ENCODE measurements at regions not wholly inside any gene's neighbourhood (a gene's known extent, or its start where the extent isn't known, plus 50 kb on each side); places are given as distances from the start of the nearest gene placed in this dataset.

DNA sequence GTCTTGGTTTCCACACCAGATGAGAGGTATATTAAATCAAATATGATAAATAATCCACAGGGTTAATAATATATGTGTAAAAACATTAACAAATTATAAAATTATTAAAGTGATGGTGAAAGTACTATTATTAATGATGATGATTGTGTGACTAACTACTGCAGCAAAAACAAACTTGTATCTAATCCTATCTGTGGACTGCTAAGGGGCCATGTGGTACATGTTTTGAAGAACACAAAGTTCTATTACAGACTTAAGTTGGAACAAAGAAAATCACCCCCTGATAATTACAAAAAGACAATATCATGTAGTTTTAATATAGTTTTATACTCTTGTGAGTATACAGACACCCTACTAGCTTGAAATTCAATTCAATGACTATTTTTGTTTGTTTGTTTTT, 504.2 kb upstream of the NBEA start:
- Histone ChIP-seq H3K14ac (ENCODE audit: insufficient read depth, low read length) (no peak overlapping the region), H2AFZ (ENCODE audit: low read length) (no peak overlapping the region), H3K4me2 (ENCODE audit: insufficient read depth, insufficient read length, low read length) (no peak overlapping the region), H3K9ac (ENCODE audit: extremely low read depth, insufficient read length, low read length) (no peak overlapping the region), H4K8ac (replicated peaks; ENCODE audit: insufficient read length, low read depth, low read length) (no peak overlapping the region), H4K20me1 (ENCODE audit: control insufficient read depth, insufficient read depth, insufficient read length) (no peaks in the 10 kb centered on the region), H4K5ac (ENCODE audit: insufficient read length, low read depth, low read length) (no peak overlapping the region), H3K27ac (ENCODE audit: insufficient read length, low read depth, low read length) (no peak overlapping the region), H4K91ac (ENCODE audit: insufficient read length, low read depth, low read length) (no peak overlapping the region), H2AK5ac (ENCODE audit: insufficient read length, low read length) (no peak overlapping the region), H3K79me1 (ENCODE audit: insufficient read depth, low read depth, low read length, poor library complexity, severe bottlenecking) (no peaks in the 10 kb centered on the region), H3K18ac (ENCODE audit: insufficient read length, low read depth, low read length) (no peak overlapping the region), H3K4me1 (ENCODE audit: insufficient read depth, low read length) (no peaks in the 10 kb centered on the region), H3K23ac (ENCODE audit: insufficient read length, low read depth, low read length) (no peak overlapping the region), H3K9me3 (ENCODE audit: control insufficient read depth, low read depth, low read length) (no peaks in the 10 kb centered on the region), H3K79me2 (ENCODE audit: insufficient read depth, low read length) (no peaks in the 10 kb centered on the region), H2BK15ac (ENCODE audit: low read depth, low read length) (no peak overlapping the region), H3T11ph (ENCODE audit: low read length) (no peak overlapping the region), H3K56ac (ENCODE audit: insufficient read length, low read depth, low read length) (no peak overlapping the region), H3K4ac (ENCODE audit: low read depth, low read length) (no peak overlapping the region), H3K23me2 (ENCODE audit: insufficient read length, low read depth, low read length, poor library complexity, severe bottlenecking) (no peaks in the 10 kb centered on the region), H2BK120ac (ENCODE audit: low read depth, low read length, poor library complexity, severe bottlenecking) (no peak overlapping the region), H2BK12ac (ENCODE audit: insufficient read length, low read depth, low read length) (no peak overlapping the region), H3K27me3 (ENCODE audit: insufficient read depth, low read length) (no peaks in the 10 kb centered on the region), H2BK5ac (ENCODE audit: insufficient read length, low read length) (no peak overlapping the region), H2BK20ac (ENCODE audit: low read depth, low read length, poor library complexity, severe bottlenecking) (no peak overlapping the region)
- Mint-ChIP-seq H3K4me1 (no peaks in the 10 kb centered on the region), H3K27me3 (ENCODE audit: low read depth) (no peaks in the 10 kb centered on the region), H3K36me3 (ENCODE audit: insufficient read depth in 1 of 3, low read depth in 3 of 3) (no peaks in the 10 kb centered on the region), H3K27ac (no peak overlapping the region), H3K9me3 (no peaks in the 10 kb centered on the region), H3K4me3 (no peak overlapping the region)
- TF ChIP-seq, protein P1, sequence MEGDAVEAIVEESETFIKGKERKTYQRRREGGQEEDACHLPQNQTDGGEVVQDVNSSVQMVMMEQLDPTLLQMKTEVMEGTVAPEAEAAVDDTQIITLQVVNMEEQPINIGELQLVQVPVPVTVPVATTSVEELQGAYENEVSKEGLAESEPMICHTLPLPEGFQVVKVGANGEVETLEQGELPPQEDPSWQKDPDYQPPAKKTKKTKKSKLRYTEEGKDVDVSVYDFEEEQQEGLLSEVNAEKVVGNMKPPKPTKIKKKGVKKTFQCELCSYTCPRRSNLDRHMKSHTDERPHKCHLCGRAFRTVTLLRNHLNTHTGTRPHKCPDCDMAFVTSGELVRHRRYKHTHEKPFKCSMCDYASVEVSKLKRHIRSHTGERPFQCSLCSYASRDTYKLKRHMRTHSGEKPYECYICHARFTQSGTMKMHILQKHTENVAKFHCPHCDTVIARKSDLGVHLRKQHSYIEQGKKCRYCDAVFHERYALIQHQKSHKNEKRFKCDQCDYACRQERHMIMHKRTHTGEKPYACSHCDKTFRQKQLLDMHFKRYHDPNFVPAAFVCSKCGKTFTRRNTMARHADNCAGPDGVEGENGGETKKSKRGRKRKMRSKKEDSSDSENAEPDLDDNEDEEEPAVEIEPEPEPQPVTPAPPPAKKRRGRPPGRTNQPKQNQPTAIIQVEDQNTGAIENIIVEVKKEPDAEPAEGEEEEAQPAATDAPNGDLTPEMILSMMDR (conservative IDR thresholded peaks at IDR 0.05): no peak
- DNase-seq: no peak

Measured in H9 (cell line).